ENCODE measurements at regions not wholly inside any gene's neighbourhood (a gene's known extent, or its start where the extent isn't known, plus 50 kb on each side); places are given as distances from the start of the nearest gene placed in this dataset.
"Not testable (repeated sequence)": the region's sequence is repeated elsewhere in the genome, so short reads cannot be mapped to it uniquely, and the experiment has no call there.

- Histone ChIP-seq H3K27ac (no peak overlapping the region), H3K4me3 (ENCODE audit: low read depth, low read length) (no peak overlapping the region), H3K27me3 (replicated peaks) (no peaks in the 10 kb centered on the region), H3K36me3 (replicated peaks) (no peaks in the 10 kb centered on the region)
- in situ Hi-C loops (cut with HindIII; ENCODE audit: low pct_ligation_motif_present, low sequenced_read_pairs) = no loop called here
- no peak for DNase-seq
- TF ChIP-seq, protein P1, sequence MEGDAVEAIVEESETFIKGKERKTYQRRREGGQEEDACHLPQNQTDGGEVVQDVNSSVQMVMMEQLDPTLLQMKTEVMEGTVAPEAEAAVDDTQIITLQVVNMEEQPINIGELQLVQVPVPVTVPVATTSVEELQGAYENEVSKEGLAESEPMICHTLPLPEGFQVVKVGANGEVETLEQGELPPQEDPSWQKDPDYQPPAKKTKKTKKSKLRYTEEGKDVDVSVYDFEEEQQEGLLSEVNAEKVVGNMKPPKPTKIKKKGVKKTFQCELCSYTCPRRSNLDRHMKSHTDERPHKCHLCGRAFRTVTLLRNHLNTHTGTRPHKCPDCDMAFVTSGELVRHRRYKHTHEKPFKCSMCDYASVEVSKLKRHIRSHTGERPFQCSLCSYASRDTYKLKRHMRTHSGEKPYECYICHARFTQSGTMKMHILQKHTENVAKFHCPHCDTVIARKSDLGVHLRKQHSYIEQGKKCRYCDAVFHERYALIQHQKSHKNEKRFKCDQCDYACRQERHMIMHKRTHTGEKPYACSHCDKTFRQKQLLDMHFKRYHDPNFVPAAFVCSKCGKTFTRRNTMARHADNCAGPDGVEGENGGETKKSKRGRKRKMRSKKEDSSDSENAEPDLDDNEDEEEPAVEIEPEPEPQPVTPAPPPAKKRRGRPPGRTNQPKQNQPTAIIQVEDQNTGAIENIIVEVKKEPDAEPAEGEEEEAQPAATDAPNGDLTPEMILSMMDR (IDR thresholded peaks at IDR 0.05; ENCODE audit: low read depth, low read length, missing control alignments) = no peak
Observed at GRCh38 chr6:890995-891394, 198.1 kb upstream of the EXOC2 start.

DNA sequence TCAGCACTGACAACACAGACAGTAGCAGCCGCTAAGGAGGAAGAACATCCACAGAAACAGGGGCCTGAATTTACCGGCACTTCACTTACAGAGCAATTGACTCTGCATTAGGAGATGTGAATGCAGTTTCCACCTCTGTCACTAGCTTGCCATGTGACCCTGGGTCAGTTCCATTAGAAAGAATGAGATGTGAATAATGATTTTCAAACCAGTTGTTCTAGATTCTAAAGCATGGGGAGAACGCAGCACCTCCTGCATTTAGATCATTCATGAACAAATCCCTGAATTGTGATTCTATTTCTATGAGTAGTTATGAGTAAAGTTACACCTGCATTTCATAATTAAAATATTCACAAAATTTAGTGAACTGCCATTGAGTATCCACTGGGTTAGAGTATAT lies 197.3 kb upstream of the EXOC2 start:
- no peak for DNase-seq

GRCh38 chr6:887583-888235 lies 194.8 kb upstream of the EXOC2 start:
- H3K27me3 ChIP-seq (replicated peaks) = no peaks in the 10 kb centered on the region
- H3K27ac ChIP-seq = no peak overlapping the region
- TF ChIP-seq, protein P1 (IDR thresholded peaks at IDR 0.05; ENCODE audit: low read depth, low read length, missing control alignments) = no peak
- DNase-seq = no peak
- H3K36me3 ChIP-seq (replicated peaks) = no peaks in the 10 kb centered on the region
- no peak overlapping the region for H3K4me3 ChIP-seq (ENCODE audit: low read depth, low read length)
- in situ Hi-C loops (cut with HindIII; ENCODE audit: low pct_ligation_motif_present, low sequenced_read_pairs) = no loop called here

More for the DNA sequence above, 197.3 kb upstream of the EXOC2 start:
- Histone ChIP-seq H3K36me3 (replicated peaks) (no peaks in the 10 kb centered on the region), H3K27me3 (replicated peaks) (no peaks in the 10 kb centered on the region), H3K27ac (no peak overlapping the region), H3K4me3 (ENCODE audit: low read depth, low read length) (no peak overlapping the region)
- TF ChIP-seq, protein P1 (IDR thresholded peaks at IDR 0.05; ENCODE audit: low read depth, low read length, missing control alignments) = no peak
- in situ Hi-C loops (cut with HindIII; ENCODE audit: low pct_ligation_motif_present, low sequenced_read_pairs) = no loop called here

DNA sequence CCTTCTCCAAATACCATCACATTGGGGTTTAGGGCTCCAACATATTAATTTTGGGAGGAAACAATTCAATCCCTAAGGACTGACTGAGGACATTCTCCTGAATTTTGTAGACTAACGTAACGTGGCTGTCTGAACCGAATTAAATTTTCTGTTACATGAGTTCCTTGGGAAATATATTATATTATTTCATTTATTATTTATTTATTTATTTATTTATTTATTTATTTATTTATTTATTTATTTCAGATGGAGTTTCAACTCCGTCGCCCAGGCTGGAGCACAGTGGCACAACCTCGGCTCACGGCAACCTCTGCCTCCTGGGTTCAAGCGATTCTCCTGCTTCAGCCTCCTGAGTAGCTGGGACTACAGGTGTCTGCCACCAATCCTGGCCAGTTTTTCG lies 193.2 kb upstream of the EXOC2 start:
- DNase-seq; H3K27ac ChIP-seq; H3K4me3 ChIP-seq (ENCODE audit: low read depth, low read length); H3K27me3 ChIP-seq (replicated peaks); H3K36me3 ChIP-seq (replicated peaks); in situ Hi-C loops (cut with HindIII; ENCODE audit: low pct_ligation_motif_present, low sequenced_read_pairs): not testable (repeated sequence)

- Histone ChIP-seq H3K36me3 (replicated peaks) (no peaks in the 10 kb centered on the region), H3K4me3 (ENCODE audit: low read depth, low read length) (no peak overlapping the region), H3K27me3 (replicated peaks) (no peaks in the 10 kb centered on the region), H3K27ac (no peak overlapping the region)
- no peak for DNase-seq
- in situ Hi-C loops (cut with HindIII; ENCODE audit: low pct_ligation_motif_present, low sequenced_read_pairs) = no loop called here
- TF ChIP-seq, protein P1 (IDR thresholded peaks at IDR 0.05; ENCODE audit: low read depth, low read length, missing control alignments) = no peak
Observed at GRCh38 chr6:885051-885590, 192.2 kb upstream of the EXOC2 start.

DNA sequence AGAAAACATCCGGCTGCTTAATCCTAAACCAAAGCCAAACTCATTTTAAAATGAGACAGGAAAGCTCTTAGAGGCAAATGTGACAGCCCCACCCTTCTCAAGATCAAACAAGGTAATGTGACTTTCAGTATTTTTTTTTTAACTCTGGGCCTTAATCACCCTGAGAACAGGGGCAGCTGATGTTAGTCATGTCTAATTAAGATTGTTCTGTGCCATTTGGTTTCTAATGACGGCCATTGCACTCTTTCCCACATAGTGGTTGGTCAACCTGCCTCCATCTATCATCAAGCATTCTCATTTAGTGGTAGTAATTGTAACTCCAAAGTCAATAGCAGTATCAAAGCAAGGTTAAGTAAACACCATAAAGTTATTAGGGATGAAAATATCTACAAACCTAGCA lies 191.6 kb upstream of the EXOC2 start:
- TF ChIP-seq, protein P1 (IDR thresholded peaks at IDR 0.05; ENCODE audit: low read depth, low read length, missing control alignments) = no peak
- Histone ChIP-seq H3K27ac (no peak overlapping the region), H3K27me3 (replicated peaks) (no peaks in the 10 kb centered on the region), H3K36me3 (replicated peaks) (no peaks in the 10 kb centered on the region), H3K4me3 (ENCODE audit: low read depth, low read length) (no peak overlapping the region)
- DNase-seq = no peak
- in situ Hi-C loops (cut with HindIII; ENCODE audit: low pct_ligation_motif_present, low sequenced_read_pairs) = no loop called here
